ENCODE measurements at regions not wholly inside any gene's neighbourhood (a gene's known extent, or its start where the extent isn't known, plus 50 kb on each side); places are given as distances from the start of the nearest gene placed in this dataset.

- no peak for DNase-seq
Measured at GRCh38 chr20:42020316-42020715, 402.1 kb upstream of the CHD6 start.

- DNase-seq: no peak
Measured at GRCh38 chr20:42018979-42019378, 400.8 kb upstream of the CHD6 start.

- DNase-seq: no peak
Measured at GRCh38 chr20:42010090-42010489, 391.9 kb upstream of the CHD6 start.

- DNase-seq: no peak
Measured at GRCh38 chr20:42007251-42007650, 389.1 kb upstream of the CHD6 start.

GRCh38 chr20:42005211-42005610, 387.0 kb upstream of the CHD6 start:
- DNase-seq: no peak

- no peak for DNase-seq
Measured at GRCh38 chr20:42003380-42003779, 385.2 kb upstream of the CHD6 start.

- no peak for DNase-seq
Measured at GRCh38 chr20:41998539-41999341, 380.6 kb upstream of the CHD6 start.

GRCh38 chr20:41996951-41997350, 378.8 kb upstream of the CHD6 start:
- DNase-seq: no peak

- DNase-seq: no peak
Measured at GRCh38 chr20:41992481-41992880, 374.3 kb upstream of the CHD6 start.

- no peak for DNase-seq
Measured at GRCh38 chr20:41991412-41991811, 373.2 kb upstream of the CHD6 start.

- DNase-seq: no peak
Measured at GRCh38 chr20:41989935-41990635, 371.9 kb upstream of the CHD6 start.

- DNase-seq: no peak
Measured at GRCh38 chr20:41989039-41989679, 371.0 kb upstream of the CHD6 start.

GRCh38 chr20:41984031-41984430, 365.9 kb upstream of the CHD6 start:
- no peak for DNase-seq

- no peak for DNase-seq
Measured at GRCh38 chr20:41983159-41983558, 365.0 kb upstream of the CHD6 start.

- DNase-seq: no peak
Measured at GRCh38 chr20:41981746-41982145, 363.6 kb upstream of the CHD6 start.

GRCh38 chr20:41978875-41979274, 360.7 kb upstream of the CHD6 start:
- no peak for DNase-seq

GRCh38 chr20:41978246-41978790, 360.1 kb upstream of the CHD6 start:
- no peak for DNase-seq

GRCh38 chr20:41969656-41970055, 351.5 kb upstream of the CHD6 start:
- no peak for DNase-seq

- no peak for DNase-seq
Measured at GRCh38 chr20:41960166-41960565, 342.0 kb upstream of the CHD6 start.

GRCh38 chr20:41958391-41958790, 340.2 kb upstream of the CHD6 start:
- DNase-seq: no peak

GRCh38 chr20:41956338-41957074, 338.3 kb upstream of the CHD6 start:
- DNase-seq: no peak

GRCh38 chr20:41952166-41952565, 334.0 kb upstream of the CHD6 start:
- no peak for DNase-seq

GRCh38 chr20:41951615-41952014, 333.4 kb upstream of the CHD6 start:
- DNase-seq: no peak
